NCI-H187 (cell line): ENCODE measurements at regions not wholly inside any gene's neighbourhood (a gene's known extent, or its start where the extent isn't known, plus 50 kb on each side); places are given as distances from the start of the nearest gene placed in this dataset.
"Not testable (repeated sequence)": the region's sequence is repeated elsewhere in the genome, so short reads cannot be mapped to it uniquely, and the experiment has no call there.

Source experiments
- DNase-seq, 2 experiments: peaks; one replicate each; lab custom pipeline; 2025; lab: John Stamatoyannopoulos, UW

DNA sequence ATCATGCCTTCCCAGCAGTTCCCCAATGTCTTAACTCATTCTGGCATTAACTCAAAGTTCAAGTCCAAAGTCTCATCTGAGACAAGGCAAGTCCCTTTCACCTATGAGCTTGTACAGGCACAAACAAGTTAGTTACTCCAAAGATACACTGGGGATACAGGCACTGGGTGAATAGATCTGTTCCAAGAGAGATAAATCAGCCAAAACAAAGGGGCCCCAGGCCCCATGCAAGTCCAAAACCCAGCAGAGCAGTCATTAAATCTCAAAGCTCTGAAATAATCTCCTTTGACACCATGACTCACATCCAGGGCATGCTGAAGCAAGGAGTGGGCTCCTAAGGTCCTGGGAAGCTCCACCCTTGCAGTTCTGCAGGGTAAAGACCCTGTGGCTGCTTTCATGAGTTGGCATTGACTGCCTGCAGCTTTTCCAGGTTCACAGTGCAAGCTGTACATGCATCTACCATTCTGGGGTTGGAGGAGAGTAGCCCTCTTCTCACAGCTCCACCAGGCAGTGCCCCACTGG lies 332.2 kb upstream of the KIF2B start:
- DNase-seq: no peak

GRCh38 chr17:53483704-53484103 lies 339.0 kb upstream of the KIF2B start:
- no peak for DNase-seq

DNA sequence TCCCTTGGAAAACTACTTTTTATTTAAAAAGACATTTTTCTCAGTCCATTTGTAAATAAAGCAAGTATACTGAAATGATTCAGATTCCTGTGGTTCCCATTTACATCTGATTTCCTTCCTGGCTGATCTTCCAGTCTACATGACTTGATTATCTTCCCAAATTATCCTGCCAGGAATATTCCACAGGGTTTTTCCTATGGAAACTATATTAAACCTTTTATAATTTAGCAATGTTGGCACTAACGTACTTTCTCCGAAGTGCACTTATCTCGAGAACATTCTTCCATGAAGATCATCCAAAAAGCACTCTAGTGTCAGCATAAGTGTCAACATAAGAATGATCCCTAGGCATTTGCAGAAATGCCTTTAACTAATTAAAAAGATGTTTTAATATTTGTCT lies 347.7 kb upstream of the KIF2B start:
- DNase-seq: no peak

DNA sequence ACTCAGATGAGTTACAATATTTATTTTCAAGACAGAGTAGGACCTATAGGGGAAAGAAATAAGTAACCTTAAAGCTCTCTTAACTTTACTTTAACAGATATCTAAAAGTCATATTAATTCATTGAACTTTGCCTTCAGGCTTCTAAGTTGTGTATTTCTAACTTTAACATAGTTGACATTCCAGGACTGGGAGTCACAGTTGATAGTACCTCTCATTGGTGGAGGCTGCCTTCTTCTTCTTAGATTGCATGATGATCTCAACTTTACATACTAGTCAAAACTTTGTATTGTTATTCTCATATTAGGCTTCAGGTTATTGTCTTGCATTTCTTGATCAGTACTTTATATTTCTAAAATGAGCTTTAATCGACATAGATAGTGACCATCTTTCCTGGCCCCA lies 350.1 kb upstream of the KIF2B start:
- no peak for DNase-seq

DNA sequence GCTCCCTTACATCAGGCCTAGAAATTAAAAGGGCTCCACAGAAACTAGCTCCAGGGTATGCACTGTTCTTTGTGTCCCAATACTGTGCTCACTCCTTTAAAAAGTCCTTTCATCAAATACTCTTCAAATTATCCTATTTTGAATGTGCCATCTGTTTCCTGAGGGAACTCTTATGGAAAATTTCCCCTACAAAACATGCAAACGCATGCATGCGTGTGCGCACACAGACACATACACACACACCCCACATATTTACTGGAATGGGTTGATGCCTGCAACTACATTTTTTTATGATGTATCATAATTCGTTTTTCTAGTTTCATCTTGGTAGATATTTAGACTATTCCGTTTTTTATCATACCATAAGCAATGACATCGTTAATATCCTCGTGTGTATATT lies 351.2 kb upstream of the KIF2B start:
- DNase-seq: no peak

- no peak for DNase-seq
Measured at GRCh38 chr17:53470626-53471025, 352.1 kb upstream of the KIF2B start.

DNA sequence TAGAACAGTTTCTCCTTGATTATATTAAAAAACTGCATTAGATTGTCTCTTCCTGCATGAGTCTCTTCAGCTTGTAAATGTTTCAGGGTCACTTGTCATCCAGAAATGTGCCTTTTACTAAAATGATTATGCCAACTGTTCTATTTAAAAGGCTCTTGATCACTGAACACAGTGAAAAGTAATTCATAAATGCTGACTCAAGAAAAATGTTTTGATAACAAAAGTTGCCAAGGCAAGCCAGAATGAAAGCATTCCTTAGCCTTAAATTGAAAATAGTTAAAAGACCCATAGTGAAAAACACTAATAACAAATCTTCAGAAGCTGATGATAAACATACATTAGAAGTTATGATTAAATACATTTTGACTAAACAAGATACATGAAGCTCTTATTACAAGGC lies 356.0 kb upstream of the KIF2B start:
- no peak for DNase-seq

GRCh38 chr17:53464396-53464795 lies 358.3 kb upstream of the KIF2B start:
- not testable (repeated sequence) for DNase-seq

DNA sequence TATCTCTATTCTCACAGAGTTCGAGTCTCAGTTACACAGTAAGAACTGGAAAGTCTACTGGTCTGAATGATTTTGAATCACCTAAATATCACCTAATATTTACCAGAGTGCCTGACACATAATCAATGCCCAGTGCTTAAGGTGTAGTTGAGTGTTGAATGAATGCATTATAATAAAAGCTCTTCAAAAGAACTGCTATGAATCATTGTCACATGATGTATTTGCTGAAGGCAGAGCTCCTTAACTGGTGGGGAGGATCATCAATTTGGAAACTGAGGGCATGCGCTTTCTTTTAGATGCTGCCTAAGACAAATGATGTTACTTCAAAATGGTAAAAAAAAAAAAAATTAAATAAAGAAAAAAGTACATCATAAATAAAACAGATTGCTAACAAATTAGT lies 359.4 kb upstream of the KIF2B start:
- DNase-seq: no peak

- no peak for DNase-seq
Measured at GRCh38 chr17:53462393-53462811, 360.3 kb upstream of the KIF2B start.

DNA sequence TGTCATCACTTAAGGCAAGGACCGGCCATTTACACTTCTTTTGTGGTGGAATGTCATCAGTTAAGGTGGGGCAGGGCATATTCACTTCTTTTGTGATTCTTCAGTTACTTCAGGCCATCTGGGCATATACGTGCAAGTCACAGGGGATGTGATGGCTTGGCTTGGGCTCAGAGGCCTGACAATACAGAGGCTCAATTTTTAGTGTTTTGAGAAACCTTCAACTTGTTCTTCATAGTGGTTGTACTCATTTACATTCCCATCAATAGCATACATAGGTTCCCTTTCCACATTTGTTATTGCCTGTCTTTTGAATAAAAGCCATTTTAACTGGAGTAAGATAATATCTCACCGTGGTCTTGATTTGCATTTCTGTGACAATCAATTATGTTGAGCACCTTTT lies 366.8 kb upstream of the KIF2B start:
- not testable (repeated sequence) for DNase-seq

DNA sequence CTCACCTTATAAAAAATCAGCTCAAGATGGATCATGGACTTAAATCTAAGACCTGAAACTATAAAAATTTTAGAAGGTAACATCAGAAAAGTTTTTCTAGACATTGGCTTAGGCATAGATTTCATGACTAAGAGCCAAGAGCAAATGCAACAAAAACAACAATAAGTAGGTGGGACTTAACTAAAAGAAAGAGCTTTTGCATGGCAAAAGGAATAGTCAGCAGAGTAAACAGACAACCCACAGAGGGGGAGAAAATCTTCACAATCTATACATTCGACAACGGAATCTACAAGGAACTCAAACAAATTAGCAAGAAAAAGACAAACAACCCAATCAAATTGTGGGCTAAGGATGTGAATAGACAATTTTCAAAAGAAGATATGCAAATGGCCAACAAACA lies 368.4 kb upstream of the KIF2B start:
- DNase-seq: no peak

GRCh38 chr17:53449324-53449723 lies 373.4 kb upstream of the KIF2B start:
- no peak for DNase-seq

DNA sequence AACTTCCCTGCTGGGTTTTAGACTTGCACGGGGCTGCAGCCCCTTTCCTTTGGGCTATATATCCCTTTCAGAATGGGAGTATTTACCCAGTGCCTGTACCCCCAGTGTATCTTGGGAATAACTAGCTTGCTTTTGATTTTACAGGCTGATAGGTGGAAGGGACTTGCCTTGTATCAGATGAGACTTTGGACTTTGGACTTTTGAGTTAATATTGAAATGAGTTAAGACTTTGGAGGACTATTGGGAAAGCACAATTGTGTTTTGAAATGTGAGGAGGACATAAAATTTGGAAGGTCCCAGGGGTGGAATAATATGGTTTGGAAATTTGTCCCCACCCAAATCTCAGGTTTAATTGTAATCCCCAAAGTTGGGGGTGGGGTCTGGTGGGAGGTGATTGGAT lies 393.8 kb upstream of the KIF2B start:
- no peak for DNase-seq

DNA sequence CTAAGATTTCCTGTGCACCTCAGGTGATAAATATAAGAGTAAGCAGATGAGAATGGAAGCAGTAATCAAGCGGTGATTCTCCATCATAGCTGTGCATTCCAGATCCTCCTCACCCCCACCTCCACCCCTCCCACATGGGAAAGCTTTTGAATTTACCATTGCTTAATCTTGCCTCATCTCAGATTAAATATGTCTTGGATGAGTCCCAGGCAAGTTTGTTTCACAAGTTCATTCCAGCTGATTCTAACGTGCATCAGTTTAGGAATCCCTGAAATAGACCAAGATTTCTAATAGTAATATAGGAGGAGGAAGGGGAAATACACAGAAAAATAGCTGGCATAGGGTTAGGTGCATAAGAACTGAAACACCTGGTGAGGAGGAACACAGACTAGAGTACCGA lies 396.2 kb upstream of the KIF2B start:
- DNase-seq: no peak

DNA sequence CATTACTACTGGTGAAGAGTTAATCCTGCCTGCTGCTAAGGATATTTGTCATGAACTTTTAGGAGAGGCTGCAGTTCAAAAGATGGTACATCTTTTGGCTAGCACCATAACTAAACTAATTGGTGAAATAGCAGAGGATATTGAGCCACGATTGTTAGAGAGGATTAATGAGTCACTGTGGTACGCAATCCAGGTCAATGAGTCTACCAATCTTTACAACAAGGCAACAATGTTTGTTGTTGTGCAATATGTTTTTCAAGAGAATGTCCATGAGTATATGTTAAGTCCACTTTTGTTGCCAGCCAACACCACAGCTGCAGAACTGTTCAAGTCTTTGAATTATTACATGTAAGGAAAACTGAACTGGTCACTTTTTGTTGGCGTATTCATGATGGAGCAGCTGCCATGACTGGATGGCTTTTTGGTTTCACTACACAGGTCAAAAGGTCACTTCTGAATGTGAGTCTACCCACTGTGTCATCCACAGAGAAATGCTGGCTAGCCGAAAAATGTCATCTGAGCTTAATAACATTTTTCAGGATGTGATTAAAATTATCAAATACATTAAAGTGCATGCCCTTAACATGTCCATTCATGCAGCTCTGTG lies 402.6 kb upstream of the KIF2B start:
- no peak for DNase-seq

GRCh38 chr17:53409588-53409987 lies 413.1 kb upstream of the KIF2B start:
- DNase-seq: no peak

DNA sequence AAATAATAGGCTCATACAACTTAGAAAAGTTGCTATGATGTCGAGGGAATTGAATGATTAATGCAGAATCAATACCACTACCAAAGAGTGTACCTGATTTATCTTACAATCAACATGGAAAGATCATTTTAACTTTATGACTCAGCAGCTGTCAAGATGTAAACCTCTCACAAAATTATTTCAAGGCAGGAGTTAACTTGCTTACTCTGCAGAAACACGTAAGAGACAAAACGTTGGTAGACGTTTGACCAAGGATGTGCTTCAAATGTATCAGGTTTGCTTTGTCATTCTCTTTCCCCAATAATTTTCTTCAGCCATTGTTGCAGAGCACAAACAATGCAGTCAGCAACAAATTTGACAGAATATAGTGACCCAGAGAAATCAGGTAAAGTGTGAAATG lies 415.8 kb upstream of the KIF2B start:
- no peak for DNase-seq

GRCh38 chr17:53391197-53391596 lies 431.5 kb upstream of the KIF2B start:
- no peak for DNase-seq

- no peak for DNase-seq
Measured at GRCh38 chr17:53390575-53390974, 432.2 kb upstream of the KIF2B start.

DNA sequence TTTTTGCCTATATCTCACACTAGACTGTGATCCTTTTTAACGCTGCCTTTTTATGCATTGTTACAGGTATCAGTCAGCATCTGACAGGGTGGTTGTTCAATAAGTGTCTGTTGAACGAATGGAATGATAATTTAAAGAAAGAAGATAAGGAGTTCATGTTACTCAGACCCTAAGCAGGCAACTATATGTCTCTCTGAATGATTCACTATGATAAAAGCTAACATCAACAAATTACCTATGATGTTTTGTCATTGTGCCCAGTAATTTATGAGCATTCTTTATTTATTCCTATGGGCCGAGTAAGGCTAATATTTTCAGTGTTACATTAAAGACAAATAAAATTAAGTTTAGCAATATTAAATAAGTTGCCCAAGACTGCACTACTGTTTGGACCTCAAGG lies 435.0 kb upstream of the KIF2B start:
- no peak for DNase-seq

- DNase-seq: no peak
Measured at GRCh38 chr17:53353919-53354351, 468.8 kb upstream of the KIF2B start.

GRCh38 chr17:53344778-53345177 lies 477.9 kb upstream of the KIF2B start:
- no peak for DNase-seq

DNA sequence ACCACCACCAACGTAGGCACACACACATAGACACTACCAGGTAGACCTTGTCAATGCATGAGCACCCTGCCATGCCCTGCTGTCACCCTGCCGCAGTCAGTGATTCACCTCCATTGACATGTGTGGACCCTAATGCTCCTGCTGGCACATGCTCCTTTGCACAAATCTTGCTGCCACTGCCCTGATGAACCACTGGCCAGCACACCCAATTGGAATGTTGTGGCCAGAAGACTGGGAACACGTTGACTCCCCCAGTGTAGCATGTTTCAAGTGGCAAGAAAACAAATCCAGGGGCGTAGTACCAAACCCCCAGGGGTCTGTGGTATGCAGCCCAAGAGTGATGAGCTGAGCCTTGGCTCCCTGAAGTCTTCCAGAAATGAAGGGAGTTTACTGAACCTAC lies 486.4 kb upstream of the KIF2B start:
- DNase-seq: no peak
